OCI-LY3 (cell line): ENCODE measurements at regions not wholly inside any gene's neighbourhood (a gene's known extent, or its start where the extent isn't known, plus 50 kb on each side); places are given as distances from the start of the nearest gene placed in this dataset.

Experiments used
- EZH2phosphoT487 ChIP-seq: fragments of 200-600 bp; shearing (Covaris generic); IDR thresholded peaks from 2 replicates; pipeline ENCODE4 v1.6.1; 2018; ENCODE audit warnings: antibody characterized with exemption, mixed run types, low read depth
- TF ChIP-seq, protein P1 (sequence below): fragments of 200-600, 300-600 bp; sonication (generic); IDR thresholded peaks from 2 replicates; pipeline ENCODE4 v1.5.1; 2014; ENCODE audit warnings: antibody characterized with exemption, low read length, low read depth

DNA sequence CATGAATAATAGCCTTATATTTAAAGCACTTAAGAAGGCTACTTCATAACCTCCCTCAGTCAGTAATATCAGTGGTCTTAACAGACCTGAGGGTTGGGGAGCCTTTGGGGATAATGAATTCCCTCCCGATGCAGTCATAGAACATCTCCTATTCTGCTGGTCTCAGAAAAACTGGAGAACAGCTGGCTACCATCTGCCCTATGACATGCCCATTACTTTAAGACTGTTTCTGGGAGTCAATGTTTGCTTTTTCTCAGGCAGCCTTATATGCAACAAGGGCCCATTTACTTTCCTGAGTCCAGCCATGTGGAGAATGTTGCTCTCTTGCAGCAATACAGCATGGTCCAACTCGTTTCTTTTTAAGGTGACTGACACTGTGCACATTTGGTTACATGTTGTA, 161.7 kb upstream of the PARP11 start:
- TF ChIP-seq, protein P1, sequence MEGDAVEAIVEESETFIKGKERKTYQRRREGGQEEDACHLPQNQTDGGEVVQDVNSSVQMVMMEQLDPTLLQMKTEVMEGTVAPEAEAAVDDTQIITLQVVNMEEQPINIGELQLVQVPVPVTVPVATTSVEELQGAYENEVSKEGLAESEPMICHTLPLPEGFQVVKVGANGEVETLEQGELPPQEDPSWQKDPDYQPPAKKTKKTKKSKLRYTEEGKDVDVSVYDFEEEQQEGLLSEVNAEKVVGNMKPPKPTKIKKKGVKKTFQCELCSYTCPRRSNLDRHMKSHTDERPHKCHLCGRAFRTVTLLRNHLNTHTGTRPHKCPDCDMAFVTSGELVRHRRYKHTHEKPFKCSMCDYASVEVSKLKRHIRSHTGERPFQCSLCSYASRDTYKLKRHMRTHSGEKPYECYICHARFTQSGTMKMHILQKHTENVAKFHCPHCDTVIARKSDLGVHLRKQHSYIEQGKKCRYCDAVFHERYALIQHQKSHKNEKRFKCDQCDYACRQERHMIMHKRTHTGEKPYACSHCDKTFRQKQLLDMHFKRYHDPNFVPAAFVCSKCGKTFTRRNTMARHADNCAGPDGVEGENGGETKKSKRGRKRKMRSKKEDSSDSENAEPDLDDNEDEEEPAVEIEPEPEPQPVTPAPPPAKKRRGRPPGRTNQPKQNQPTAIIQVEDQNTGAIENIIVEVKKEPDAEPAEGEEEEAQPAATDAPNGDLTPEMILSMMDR: no peak
- TF ChIP-seq EZH2phosphoT487: no peak
